HG03060 (cell line): ENCODE measurements at regions not wholly inside any gene's neighbourhood (a gene's known extent, or its start where the extent isn't known, plus 50 kb on each side); places are given as distances from the start of the nearest gene placed in this dataset.
"Not testable (repeated sequence)": the region's sequence is repeated elsewhere in the genome, so short reads cannot be mapped to it uniquely, and the experiment has no call there.

Experiments used
- ATAC-seq: cut with Tn5 transposase; IDR thresholded peaks from one replicate; pipeline ENCODE4 v1.9.1; 2021; ENCODE audit warnings: low read depth, moderate number of reproducible peaks; ENCODE audit not compliant: unreplicated experiment

DNA sequence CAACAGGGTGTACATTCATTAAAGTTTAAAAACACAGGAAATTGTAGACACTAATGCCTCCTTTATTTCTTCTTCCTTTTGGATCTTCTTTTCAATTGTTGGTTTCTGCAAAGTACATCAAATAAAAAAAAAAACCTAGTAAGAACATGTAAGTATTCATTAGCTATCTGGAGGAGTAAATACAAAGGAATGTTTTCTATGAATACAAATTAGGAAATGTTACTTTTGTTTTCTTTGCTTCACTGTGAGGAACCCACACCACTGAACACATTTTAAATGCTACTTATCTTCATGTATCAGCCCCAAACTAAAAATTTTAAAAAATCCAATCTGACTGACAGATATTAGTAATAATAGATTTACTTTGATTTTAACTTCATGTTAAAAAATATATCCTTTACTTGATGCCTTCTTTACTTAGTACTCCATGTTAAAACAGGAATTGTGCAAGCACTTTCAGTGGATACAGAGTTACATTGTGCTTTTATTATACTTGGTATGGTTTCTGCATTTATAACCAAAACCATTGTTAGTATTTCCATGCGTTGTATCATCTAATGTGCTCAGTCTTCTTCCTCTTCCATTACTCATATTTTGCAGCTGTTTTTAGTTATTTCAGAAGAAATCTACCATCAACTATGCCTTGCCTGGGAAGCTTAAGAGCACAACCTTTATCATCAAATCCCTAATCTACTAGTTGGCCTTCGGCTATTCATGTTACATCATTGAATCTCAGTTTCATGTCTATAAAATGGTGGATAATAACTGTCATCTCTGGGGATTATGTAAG is 236.9 kb upstream of the DPYD start:
- no peak for ATAC-seq

DNA sequence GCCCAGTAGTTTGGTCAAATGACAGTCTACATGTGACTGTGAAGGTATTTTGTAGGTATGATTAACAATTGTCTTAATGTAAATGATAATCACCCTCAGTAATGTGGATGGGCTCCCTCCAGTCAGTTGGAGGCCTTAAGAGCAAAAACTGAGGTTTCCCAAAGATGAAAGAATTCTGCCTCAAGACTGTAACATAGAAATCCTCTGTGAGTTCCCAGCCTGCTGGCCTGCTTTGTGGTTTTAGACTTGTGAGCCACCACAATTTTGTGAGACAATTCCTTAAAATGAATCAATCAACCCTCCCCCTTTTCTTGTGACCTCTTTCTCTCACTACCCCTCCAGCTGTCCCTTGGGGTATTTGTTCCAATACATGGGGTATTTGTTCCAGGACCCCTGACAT is 226.4 kb upstream of the DPYD start:
- ATAC-seq, result no peak

DNA sequence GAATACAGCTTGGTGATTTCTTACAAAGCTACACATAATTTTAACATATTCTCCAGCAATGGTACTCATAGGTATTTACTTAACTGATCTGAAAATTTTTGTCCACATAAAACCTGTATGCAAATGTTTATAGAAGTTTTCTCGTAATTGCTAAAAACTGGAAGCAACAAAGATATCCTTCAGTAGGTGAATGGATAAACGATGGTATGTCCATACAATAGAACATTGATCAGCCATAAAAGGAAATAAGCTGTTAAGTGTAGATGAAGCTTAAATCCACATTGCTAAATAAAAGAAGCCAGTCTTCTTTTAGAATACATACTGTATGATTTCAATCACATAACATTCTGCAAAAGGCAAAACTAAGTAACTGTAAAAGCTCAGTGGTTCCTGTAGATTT is 224.8 kb upstream of the DPYD start:
- no peak for ATAC-seq

DNA sequence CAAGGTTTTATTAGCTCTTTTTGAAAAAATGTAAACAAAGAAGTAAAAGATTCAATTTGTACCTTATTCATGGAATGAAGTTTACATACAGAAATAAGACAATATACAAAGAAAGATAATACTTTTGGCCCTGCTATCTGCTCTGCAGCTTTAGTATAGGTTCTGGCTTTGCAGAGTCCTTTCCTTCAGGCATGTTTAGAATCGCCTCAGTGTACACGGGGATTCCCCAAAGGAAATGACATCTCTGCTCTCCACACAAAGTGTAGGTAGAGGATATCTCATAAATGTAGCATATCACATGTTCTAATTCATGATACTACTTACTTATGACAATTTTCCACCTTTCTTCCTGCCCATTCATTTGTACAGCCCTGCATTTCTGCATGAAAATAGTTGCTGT is 222.6 kb upstream of the DPYD start:
- no peak for ATAC-seq

DNA sequence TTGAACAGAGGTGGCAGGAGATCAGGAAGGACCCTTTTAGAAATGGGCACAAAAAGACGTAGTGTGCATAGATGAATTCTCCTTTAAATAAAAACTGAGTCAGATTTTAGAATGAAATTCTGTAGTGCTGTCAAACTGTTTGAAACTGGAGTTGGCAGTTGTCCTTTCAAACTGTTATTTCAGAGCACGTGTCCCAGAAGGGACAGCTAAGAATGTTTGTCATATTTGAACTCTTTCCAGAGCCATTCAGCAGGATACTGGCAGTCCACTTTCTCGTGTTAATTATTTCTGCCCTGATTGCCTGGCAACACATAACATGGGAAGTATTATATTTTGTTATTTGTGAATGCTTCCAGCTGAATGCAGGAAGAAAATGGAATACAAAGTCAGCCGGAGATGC is 212.3 kb upstream of the DPYD start:
- ATAC-seq, result no peak

DNA sequence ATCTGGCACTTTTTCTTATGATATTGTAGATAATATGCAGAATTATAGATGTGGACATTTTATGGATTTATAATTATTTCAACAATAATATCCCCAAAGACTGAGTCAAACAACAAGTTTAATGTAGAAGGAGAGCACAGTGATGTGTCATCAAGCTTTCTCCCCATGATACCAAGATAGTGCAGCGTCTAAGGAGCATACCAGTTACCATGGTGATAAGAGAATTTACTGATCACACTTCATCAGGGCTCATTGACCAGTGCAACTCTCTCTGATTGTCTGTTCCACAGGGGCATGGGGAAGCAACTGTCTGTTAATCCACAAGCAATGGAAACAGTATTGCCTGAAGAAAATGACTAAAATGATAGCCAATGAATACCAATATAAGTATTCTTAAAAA is 209.6 kb upstream of the DPYD start:
- ATAC-seq, result no peak

DNA sequence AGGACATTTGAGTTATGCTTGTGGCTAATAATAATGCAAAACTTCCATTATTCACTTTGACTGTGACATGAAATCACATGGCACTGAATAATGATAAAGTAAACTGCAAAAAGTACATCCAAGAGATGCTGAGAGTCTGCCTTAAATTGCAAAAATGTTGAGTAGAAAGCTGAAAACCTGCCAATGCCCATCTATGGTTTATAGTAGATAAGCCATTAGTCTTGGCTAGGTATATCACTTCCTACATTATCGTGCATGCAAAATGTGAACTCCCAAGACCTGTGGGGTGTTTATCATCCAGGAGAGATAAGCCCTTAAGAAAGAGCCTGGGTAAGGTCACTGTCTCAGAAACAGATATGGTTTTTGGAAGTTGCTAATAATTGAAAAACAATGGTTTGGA is 208.7 kb upstream of the DPYD start:
- no peak for ATAC-seq

DNA sequence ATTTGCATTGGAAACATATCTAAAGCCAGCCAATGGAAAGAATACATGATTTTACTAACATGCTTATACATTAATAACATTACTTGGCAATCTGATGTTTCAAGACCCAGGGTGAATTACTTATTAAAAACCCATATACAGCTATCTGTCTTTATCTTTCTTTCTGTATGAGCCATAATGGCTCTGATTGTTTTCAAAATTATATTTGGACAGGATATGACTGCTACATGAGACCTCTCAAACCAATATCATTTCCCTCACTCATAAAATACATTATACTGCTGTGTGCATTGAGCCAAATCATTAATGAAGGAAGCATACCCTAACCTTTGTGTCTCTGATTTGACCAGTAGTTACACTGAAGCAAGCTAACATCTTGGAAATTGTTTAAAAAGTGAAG is 205.9 kb upstream of the DPYD start:
- no peak for ATAC-seq

DNA sequence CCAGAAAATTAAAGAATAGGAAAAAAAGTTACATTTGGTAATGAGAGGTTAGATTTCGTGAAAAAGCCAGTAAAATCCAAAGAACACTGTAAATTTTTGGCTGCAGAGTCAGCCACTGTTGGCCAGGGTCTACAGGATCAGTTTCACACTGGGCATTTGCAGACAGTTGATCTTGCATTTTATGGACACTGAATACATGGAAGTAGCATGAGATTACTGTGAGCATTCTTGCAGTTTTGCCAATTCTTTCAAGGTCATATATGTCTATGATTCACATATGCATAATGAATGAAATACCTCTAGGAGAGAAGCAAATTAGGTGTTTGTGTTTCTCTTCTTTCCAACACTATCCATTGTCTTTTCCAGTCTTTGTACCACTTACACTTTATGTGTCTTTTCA is 200.8 kb upstream of the DPYD start:
- no peak for ATAC-seq

DNA sequence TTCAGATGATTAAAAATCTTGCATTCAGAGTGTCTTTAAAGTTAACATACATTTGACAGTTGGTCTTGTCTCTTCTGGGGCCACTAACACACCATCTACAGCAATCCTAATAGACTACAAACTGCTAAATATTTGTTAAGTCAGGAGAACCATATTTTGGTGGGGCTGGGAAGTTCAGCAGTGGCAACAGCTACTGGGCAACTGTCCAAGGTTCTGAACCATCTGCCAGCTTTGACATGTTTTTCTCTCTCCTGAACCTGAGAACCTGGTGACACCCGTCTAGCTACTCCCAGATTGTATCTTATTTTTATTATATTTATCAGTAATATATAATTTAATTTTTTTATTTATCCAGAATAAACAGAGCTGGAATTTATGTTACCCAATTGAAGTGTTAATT is 199.0 kb upstream of the DPYD start:
- no peak for ATAC-seq

DNA sequence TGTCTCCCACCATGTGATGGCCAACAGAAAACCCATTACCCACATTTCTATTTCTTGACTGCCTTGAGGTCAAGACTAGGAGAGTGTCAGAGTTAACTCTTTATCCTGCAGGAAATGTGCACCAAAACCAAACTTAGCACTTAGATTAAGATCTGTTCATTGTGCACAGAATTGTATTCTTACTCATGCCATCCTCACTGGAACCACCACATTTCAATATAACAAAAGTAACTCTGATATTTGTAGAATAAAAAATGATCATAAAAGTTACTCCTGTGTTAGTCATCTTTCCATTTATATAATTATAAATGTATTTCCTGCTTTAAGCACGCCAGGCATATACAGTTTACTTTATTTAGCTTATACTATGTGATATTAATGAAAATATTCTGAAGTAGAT is 193.0 kb upstream of the DPYD start:
- no peak for ATAC-seq

DNA sequence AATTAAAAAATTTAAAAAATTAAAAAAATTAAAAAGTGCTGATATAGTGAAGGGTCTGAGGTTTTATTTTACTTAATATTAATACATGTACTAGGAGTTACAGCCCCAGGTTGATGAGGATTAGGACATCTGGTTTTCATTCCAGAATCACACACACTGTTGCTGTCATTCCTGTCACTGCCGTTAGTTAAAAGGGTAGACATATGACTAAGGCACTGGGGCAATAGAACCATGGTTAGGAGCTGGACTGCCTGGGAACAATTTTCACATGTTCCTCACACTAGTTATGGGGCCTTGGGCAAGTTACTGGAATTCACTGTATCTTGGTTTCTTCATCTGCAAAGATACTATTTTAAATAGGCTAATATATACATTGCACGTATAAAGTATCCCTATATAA is 191.8 kb upstream of the DPYD start:
- ATAC-seq, result no peak

DNA sequence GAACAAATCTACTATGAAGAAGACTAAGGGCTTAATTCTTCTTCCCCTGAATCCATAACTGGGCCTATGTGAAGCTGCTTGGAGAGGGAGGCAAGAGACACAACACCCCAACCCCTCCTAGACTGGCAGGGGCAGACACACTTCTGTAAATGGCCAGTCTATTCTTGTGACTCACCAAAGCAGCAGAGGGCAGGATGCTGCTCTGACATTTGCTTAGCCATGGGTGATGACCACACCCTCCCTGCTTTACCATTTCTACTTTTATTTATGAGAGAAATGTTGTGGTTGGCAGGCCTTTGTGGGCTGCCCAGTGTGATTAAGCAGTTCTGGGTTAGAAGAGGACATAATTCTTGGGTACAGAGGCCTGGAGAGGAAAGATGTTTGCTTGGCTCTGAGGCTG is 189.8 kb upstream of the DPYD start:
- no peak for ATAC-seq

DNA sequence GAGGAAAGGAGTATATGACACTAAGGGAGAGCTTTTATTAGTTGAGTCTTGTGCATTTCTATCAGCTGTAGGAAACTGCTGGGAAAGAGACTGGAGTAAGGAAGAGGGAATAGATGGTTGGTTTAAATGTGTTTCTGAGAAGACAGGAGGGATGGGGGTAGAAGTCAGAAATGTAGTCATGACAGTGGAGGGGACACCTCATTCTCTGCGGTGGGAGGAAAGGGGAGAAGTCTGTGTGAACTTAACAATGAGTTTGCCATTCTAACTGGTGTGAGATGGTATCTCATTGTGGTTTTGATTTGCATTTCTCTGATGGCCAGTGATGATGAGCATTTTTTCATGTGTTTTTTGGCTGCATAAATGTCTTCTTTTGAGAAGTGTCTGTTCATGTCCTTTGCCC is 187.5 kb upstream of the DPYD start:
- not testable (repeated sequence) for ATAC-seq

DNA sequence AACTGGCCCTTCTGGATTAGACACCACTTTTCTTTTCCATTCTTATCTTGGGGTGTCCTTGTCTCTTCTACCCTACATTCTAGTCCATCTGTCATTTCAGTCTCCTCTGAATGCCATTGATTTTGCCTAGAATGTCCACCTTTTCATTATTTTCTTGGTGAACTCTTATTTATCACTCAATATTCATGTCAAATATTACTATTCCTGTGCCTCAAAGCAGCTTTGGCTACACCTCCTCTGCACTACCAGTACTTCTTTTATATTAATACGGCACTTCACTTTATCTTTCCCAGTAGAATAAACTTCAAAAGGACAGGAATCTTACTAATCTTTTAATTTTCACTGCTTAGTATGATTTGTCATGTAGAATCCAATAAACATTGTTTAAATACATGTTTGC is 186.4 kb upstream of the DPYD start:
- ATAC-seq, result no peak

DNA sequence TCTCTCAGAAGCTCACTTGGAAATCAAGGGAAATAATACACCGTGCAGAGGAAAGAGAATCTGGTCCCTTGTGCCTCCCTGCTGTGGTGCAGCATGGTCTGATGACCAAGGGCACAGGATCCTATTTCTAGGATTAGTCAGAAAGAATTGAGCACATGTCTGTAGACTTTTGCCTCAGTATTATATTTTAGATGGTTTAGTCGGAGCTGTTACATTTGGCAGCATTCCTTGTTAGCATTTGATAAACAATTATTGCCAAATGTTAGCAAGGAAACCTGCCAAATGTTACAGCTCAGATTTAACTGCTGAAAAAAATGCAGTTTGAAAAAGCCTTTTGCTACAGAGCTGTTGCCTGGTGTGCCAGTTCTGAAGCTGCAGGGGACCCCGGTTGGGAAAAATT is 183.5 kb upstream of the DPYD start:
- no peak for ATAC-seq

DNA sequence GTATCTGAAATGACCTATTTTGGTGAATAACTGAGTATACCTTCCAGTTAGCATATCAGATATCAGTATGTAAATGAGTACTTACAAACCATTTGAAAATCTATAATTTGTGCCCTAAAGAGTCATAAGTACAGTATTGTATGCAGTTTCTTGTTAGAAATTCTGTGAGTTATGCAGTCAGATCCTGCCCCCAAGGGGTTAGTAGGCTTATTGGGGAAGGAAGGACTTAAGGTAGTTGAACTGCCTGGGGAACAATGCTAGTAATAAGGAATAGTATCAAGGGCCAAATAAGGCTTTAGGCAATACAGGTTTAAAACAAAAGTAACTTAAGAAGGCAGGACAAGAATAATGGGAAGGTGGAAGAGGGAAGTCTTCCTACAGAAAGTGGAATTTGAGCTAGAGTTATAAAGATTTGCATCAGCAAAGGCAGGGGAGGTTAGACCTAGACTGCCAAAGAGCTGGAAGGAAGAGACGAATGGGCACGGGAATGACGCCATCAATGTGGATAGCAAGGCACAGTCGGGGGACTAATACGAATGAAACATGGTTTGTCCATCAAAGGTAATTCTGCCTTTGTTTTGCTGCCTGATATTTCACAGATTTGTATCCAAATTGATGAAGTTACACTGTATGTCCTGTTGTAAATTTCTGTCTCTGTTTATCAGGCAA is 182.9 kb upstream of the DPYD start:
- ATAC-seq, result no peak

DNA sequence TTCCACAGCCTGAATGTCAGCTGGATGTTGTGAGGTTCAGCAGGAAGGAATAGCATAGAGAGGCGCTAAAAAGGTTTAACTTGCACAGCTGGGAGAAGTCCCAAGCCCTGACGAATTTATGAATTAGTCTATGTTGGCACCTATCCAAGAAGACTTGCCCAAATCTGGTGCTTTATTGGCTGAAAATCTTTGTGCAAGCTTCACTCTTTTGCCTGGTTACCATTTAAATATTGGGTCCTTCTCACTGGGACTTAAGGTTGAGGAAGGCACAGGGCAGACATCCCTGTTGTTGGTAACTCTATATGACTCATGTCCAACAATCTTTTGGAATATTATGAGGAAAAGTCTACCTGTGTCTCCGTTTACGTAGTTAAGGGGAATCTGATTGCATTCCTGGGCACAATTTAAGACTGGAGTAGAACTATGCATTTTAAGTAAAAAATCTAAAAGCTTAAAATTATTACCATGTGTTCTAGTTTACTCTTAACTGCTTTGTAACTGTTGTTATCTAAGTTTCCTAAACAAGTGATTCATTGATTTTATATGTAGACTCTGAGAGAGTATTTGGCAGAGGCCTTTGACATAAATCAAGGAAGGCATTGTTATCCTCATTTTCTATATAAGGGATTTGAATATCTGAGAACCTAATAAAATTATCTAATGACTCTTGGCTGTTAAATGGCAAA is 181.7 kb upstream of the DPYD start:
- no peak for ATAC-seq

DNA sequence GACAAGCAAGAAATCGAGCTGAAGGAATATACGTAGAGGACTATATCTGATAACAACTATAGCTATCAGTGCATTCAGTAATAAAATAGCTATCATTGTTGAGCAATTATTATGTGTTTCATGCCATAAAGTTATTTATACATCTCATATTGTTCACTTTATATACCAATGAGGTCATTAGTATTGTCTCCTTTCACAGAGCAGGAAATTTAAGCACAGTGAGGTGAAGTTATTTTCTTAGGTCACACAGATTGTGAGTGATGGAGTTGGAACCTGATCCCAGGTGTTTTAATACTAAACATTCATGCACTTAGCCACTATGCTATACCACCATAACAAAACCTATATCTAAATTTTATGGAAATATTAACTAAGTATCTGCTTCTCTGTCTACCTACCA is 180.5 kb upstream of the DPYD start:
- no peak for ATAC-seq

DNA sequence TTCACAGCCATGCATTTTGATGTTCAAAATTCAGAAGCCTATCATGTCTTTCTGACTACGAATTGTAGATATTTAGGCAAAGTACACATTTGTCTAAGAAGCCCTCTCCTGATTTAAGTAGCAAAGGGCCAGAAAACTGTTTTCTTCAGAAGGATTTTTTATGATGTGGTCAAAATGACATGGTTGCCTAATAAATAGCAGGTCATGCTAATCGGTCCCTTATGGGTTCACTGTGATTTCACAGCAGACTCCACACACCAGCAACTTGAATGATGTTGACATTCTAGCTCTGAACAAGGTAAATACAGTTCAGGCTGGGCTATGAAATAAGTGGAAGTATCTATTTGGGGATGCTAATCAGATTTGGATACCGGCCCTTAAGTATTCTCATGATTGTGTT is 178.7 kb upstream of the DPYD start:
- ATAC-seq, result no peak

DNA sequence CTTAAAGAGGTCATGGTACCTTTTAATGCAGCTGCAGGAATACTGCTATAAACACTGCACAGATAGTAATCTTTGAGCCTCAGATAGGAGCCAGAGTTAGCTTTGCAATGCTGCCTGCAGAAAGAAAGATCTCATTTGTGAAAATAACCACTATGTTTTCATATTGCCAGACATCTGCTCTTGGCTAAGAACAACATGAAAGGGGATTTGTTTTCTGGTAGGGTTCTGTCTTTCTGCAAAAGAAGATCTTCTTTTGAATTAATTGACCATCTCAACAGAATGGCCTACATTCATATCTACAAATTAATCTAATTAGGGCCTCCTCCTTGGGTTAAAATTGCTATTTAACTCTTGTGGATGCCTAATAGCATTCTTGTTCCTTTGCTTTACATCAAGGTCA is 177.6 kb upstream of the DPYD start:
- no peak for ATAC-seq

DNA sequence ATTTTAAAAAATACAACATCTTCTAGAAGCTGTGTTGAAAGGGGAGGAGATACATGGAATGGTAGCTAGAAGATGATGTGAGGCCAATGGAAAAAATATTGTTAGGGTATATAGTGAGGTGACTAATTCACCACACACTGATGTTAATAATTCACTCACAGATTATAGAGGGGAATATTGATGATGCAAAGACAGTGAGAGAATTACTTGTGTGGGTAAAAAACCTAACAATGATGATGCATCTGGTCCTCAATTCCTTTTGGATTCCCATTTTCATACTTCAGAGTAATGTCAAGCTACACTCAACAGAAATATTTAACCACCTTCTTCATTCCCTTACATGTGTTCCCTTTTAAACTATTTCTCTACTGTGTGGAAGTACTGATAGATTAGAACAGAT is 169.5 kb upstream of the DPYD start:
- no peak for ATAC-seq
